ENCODE measurements at regions not wholly inside any gene's neighbourhood (a gene's known extent, or its start where the extent isn't known, plus 50 kb on each side); places are given as distances from the start of the nearest gene placed in this dataset.

DNA sequence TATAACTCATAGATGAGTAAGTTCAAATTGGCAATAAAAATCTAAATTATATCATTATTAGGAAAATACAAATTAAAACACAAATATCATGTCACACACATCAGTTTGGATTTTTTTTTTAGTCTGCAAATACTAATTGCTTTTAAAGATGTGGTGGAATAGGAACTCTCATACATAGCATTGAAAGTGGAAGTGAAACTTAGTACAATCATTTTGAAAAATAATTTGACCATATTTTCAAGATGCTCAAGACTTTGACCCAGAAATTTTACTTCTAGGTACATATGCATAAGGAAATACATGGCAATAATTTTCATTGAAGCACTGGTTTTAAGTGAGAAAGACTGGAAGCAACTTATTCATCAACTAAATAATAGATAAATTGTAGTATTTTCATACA is 147.5 kb upstream of the SMIM31 start:
- TF ChIP-seq, protein P1, sequence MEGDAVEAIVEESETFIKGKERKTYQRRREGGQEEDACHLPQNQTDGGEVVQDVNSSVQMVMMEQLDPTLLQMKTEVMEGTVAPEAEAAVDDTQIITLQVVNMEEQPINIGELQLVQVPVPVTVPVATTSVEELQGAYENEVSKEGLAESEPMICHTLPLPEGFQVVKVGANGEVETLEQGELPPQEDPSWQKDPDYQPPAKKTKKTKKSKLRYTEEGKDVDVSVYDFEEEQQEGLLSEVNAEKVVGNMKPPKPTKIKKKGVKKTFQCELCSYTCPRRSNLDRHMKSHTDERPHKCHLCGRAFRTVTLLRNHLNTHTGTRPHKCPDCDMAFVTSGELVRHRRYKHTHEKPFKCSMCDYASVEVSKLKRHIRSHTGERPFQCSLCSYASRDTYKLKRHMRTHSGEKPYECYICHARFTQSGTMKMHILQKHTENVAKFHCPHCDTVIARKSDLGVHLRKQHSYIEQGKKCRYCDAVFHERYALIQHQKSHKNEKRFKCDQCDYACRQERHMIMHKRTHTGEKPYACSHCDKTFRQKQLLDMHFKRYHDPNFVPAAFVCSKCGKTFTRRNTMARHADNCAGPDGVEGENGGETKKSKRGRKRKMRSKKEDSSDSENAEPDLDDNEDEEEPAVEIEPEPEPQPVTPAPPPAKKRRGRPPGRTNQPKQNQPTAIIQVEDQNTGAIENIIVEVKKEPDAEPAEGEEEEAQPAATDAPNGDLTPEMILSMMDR (IDR thresholded peaks at IDR 0.05), result no peak
- no peak for TF ChIP-seq POLR2A (IDR thresholded peaks at IDR 0.05)
